ENCODE measurements at regions not wholly inside any gene's neighbourhood (a gene's known extent, or its start where the extent isn't known, plus 50 kb on each side); places are given as distances from the start of the nearest gene placed in this dataset.

DNA sequence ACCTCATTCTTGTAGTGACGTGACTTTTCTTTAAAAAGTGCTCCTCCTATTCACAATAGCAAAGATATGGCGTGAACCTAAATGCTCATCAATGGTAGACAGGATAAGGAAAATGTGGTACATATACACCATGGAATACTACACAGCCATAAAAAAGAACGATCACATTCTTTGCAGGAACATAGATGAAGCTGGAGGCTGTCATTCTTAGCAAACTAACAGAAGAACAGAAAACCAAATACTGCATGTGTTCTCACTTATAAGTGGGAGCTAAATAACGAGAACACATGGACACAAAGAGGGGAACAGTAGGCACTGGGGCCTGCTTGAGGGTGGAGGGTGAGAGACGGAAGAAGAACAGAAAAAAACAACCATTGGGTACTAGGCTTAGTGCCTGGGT is 59.9 kb upstream of the FGFR2 start:
- H3K4me2 ChIP-seq (ENCODE audit: insufficient read depth, insufficient read length, low read length), result no peak overlapping the region
- H3K56ac ChIP-seq (ENCODE audit: insufficient read length, low read depth, low read length), result no peak overlapping the region
- H2BK12ac ChIP-seq (ENCODE audit: insufficient read length, low read depth, low read length), result no peak overlapping the region
- DNase-seq, result no peak
- H3K27ac ChIP-seq (ENCODE audit: insufficient read length, low read depth, low read length), result no peak overlapping the region
- H2AK5ac ChIP-seq (ENCODE audit: insufficient read length, low read length), result no peak overlapping the region
- no peaks in the 10 kb centered on the region for H3K79me2 ChIP-seq (ENCODE audit: insufficient read depth, low read length)
- no CpG with 5 or more reads among the region's 5 CpGs for WGBS (ENCODE audit: extremely low coverage, insufficient read length, low lambda C conversion rate)
- no peak overlapping the region for H3K4ac ChIP-seq (ENCODE audit: low read depth, low read length)
- no peak overlapping the region for H4K8ac ChIP-seq (replicated peaks; ENCODE audit: insufficient read length, low read depth, low read length)
- H2AFZ ChIP-seq (ENCODE audit: low read length), result no peak overlapping the region
- H3K18ac ChIP-seq (ENCODE audit: insufficient read length, low read depth, low read length), result no peak overlapping the region
- Mint-ChIP-seq H3K4me1 (peaks cover 16 to 17% of the 10 kb centered on the region in 2 experiments), H3K9me3 (peaks cover 3 to 4% of the 10 kb centered on the region in 2 experiments; a peak in 3 of 5 replicates), H3K27me3 (ENCODE audit: low read depth) (no peaks in the 10 kb centered on the region), H3K4me3 (no peak overlapping the region), H3K27ac (no peak overlapping the region), H3K36me3 (ENCODE audit: insufficient read depth in 1 of 3, low read depth in 3 of 3) (peaks cover 0 to 4% (median 0%) of the 10 kb centered on the region in 3 experiments; a peak in 1 of 7 replicates)
- H4K5ac ChIP-seq (ENCODE audit: insufficient read length, low read depth, low read length), result no peak overlapping the region
- H4K20me1 ChIP-seq (ENCODE audit: control insufficient read depth, insufficient read depth, insufficient read length), result no peaks in the 10 kb centered on the region
- H3K9ac ChIP-seq (ENCODE audit: extremely low read depth, insufficient read length, low read length), result no peak overlapping the region
- H3K14ac ChIP-seq (ENCODE audit: insufficient read depth, low read length), result no peak overlapping the region
- TF ChIP-seq, protein P1, sequence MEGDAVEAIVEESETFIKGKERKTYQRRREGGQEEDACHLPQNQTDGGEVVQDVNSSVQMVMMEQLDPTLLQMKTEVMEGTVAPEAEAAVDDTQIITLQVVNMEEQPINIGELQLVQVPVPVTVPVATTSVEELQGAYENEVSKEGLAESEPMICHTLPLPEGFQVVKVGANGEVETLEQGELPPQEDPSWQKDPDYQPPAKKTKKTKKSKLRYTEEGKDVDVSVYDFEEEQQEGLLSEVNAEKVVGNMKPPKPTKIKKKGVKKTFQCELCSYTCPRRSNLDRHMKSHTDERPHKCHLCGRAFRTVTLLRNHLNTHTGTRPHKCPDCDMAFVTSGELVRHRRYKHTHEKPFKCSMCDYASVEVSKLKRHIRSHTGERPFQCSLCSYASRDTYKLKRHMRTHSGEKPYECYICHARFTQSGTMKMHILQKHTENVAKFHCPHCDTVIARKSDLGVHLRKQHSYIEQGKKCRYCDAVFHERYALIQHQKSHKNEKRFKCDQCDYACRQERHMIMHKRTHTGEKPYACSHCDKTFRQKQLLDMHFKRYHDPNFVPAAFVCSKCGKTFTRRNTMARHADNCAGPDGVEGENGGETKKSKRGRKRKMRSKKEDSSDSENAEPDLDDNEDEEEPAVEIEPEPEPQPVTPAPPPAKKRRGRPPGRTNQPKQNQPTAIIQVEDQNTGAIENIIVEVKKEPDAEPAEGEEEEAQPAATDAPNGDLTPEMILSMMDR (conservative IDR thresholded peaks at IDR 0.05), result no peak
- H2BK20ac ChIP-seq (ENCODE audit: low read depth, low read length, poor library complexity, severe bottlenecking), result no peak overlapping the region
- H4K91ac ChIP-seq (ENCODE audit: insufficient read length, low read depth, low read length), result no peak overlapping the region
- H2BK5ac ChIP-seq (ENCODE audit: insufficient read length, low read length), result no peak overlapping the region
- H3K23ac ChIP-seq (ENCODE audit: insufficient read length, low read depth, low read length), result no peak overlapping the region
- no peak overlapping the region for H3T11ph ChIP-seq (ENCODE audit: low read length)
- H3K9me3 ChIP-seq (ENCODE audit: control insufficient read depth, low read depth, low read length), result no peaks in the 10 kb centered on the region
- H2BK120ac ChIP-seq (ENCODE audit: low read depth, low read length, poor library complexity, severe bottlenecking), result no peak overlapping the region
- no peak overlapping the region for H2BK15ac ChIP-seq (ENCODE audit: low read depth, low read length)
- no peaks in the 10 kb centered on the region for H3K79me1 ChIP-seq (ENCODE audit: insufficient read depth, low read depth, low read length, poor library complexity, severe bottlenecking)
- H3K27me3 ChIP-seq (ENCODE audit: insufficient read depth, low read length), result no peaks in the 10 kb centered on the region
- no peaks in the 10 kb centered on the region for H3K23me2 ChIP-seq (ENCODE audit: insufficient read length, low read depth, low read length, poor library complexity, severe bottlenecking)
- H3K4me1 ChIP-seq (ENCODE audit: insufficient read depth, low read length), result peaks cover 5% of the 10 kb centered on the region; the same call in 1 of the 2 replicates
